IMR-90 (cell line): ENCODE measurements at regions not wholly inside any gene's neighbourhood (a gene's known extent, or its start where the extent isn't known, plus 50 kb on each side); places are given as distances from the start of the nearest gene placed in this dataset.

Experiments used
- ATAC-seq: fragments of 200-7000 bp; cut with Tn5 transposase; 2 replicates; pipeline ENCODE4 v1.9.1; 2020; ENCODE audit warnings: low read depth, mild to moderate bottlenecking, moderate library complexity
- BruUV-seq: library from RNA; stranded (reverse); fragments of 400-500 nt; replicated peaks from 2 replicates; lab custom pipeline; 2021; lab: Mats Ljungman, UMichigan
- CTCF ChIA-PET: fragments of 300-600 bp; formaldehyde crosslinking; extraction: SDS; loops from one replicate; lab custom pipeline; 2021; ENCODE audit warnings: antibody characterized with exemption; lab: Yijun Ruan, JAX
- POLR2A ChIA-PET: fragments of 300-600 bp; sonication (Branson Sonifier 250); formaldehyde crosslinking; loops from one replicate; lab custom pipeline; 2022; ENCODE audit warnings: antibody characterized with exemption; ENCODE audit not compliant: unreplicated experiment; lab: Charles Lee
- DNase-seq: peaks from one replicate; pipeline ENCODE4 v3.0.0; 2013
- H2AFZ ChIP-seq: replicated peaks from 2 replicates; pipeline ENCODE3; 2013; ENCODE audit warnings: low read length, mild to moderate bottlenecking; ENCODE audit not compliant: poor library complexity
- H2AK5ac ChIP-seq: 2 replicates; pipeline ENCODE4 v1.6.1; 2013; ENCODE audit warnings: low read depth, low read length, inconsistent platforms
- H2AK9ac ChIP-seq: replicated peaks from 2 replicates; pipeline ENCODE3; 2013; ENCODE audit warnings: mild to moderate bottlenecking, low read depth, low read length, moderate library complexity; ENCODE audit not compliant: poor library complexity
- H2BK120ac ChIP-seq: 2 replicates; pipeline ENCODE4 v1.6.1; 2013; ENCODE audit warnings: low read depth, low read length, inconsistent platforms
- H2BK15ac ChIP-seq: 3 replicates; pipeline ENCODE4 v1.6.1; 2013; ENCODE audit warnings: low read depth, low read length, inconsistent platforms
- H2BK20ac ChIP-seq: 2 replicates; pipeline ENCODE4 v1.6.1; 2013; ENCODE audit warnings: low read depth, mild to moderate bottlenecking, inconsistent platforms, low read length, moderate library complexity
- H2BK5ac ChIP-seq: 2 replicates; pipeline ENCODE4 v1.6.1; 2013; ENCODE audit warnings: mild to moderate bottlenecking, low read depth, low read length, inconsistent platforms; ENCODE audit not compliant: poor library complexity, severe bottlenecking
- H3K14ac ChIP-seq: replicated peaks from 2 replicates; pipeline ENCODE4 v1.6.1; 2013; ENCODE audit warnings: low read depth, low read length, inconsistent platforms
- H3K18ac ChIP-seq: 2 replicates; pipeline ENCODE4 v1.6.1; 2013; ENCODE audit warnings: low read depth, low read length, control low read depth
- H3K23ac ChIP-seq: 2 replicates; pipeline ENCODE4 v1.6.1; 2013; ENCODE audit warnings: low read depth, low read length, inconsistent platforms
- H3K27ac ChIP-seq: 2 replicates; pipeline ENCODE4 v1.5.1; 2013; ENCODE audit warnings: mild to moderate bottlenecking, control low read depth, low read length; ENCODE audit not compliant: insufficient read depth
- H3K27me3 ChIP-seq: 2 replicates; pipeline ENCODE4 v1.6.1; 2013; ENCODE audit warnings: low read length; ENCODE audit not compliant: control insufficient read depth, insufficient read depth
- H3K36me3 ChIP-seq: 2 replicates; pipeline ENCODE4 v1.6.1; 2013; ENCODE audit warnings: low read length, mixed read lengths; ENCODE audit not compliant: control insufficient read depth, insufficient read depth
- H3K4ac ChIP-seq: 2 replicates; pipeline ENCODE4 v1.6.1; 2013; ENCODE audit warnings: low read depth, low read length, inconsistent platforms
- H3K4me1 ChIP-seq: 2 replicates; pipeline ENCODE4 v1.6.1; 2013; ENCODE audit warnings: low read length, mixed read lengths; ENCODE audit not compliant: control insufficient read depth, insufficient read depth
- H3K4me2 ChIP-seq: 2 replicates; pipeline ENCODE4 v1.6.1; 2013; ENCODE audit warnings: low read depth, mild to moderate bottlenecking, control low read depth, low read length, moderate library complexity
- H3K4me3 ChIP-seq: 2 replicates; pipeline ENCODE4 v1.5.1; 2013; ENCODE audit warnings: low read depth, mild to moderate bottlenecking, control low read depth, low read length, moderate library complexity; ENCODE audit not compliant: insufficient read depth
- H3K56ac ChIP-seq: 2 replicates; pipeline ENCODE4 v1.6.1; 2013; ENCODE audit warnings: low read length, inconsistent platforms; ENCODE audit not compliant: insufficient read depth; ENCODE audit errors: extremely low read depth
- H3K79me1 ChIP-seq, 2 experiments: 2 replicates each; pipeline ENCODE4 v1.6.1; 2013; ENCODE audit warnings: low read length in 2 of 2, inconsistent platforms in 1 of 2, low read depth in 1 of 2
- H3K9ac ChIP-seq: 2 replicates; pipeline ENCODE4 v1.6.1; 2013; ENCODE audit warnings: low read depth, low read length, control low read depth
- H3K9me1 ChIP-seq: 2 replicates; pipeline ENCODE4 v1.6.1; 2013; ENCODE audit warnings: low read length, inconsistent platforms; ENCODE audit not compliant: insufficient read depth
- H3K9me3 ChIP-seq: 2 replicates; pipeline ENCODE4 v1.6.1; 2013; ENCODE audit warnings: low read length; ENCODE audit not compliant: control insufficient read depth, insufficient read depth
- H4K20me1 ChIP-seq: 2 replicates; pipeline ENCODE4 v1.6.1; 2013; ENCODE audit warnings: low read length, inconsistent platforms; ENCODE audit not compliant: insufficient read depth
- H4K5ac ChIP-seq: 2 replicates; pipeline ENCODE4 v1.6.1; 2013; ENCODE audit warnings: mild to moderate bottlenecking, low read depth, low read length, control low read depth
- H4K8ac ChIP-seq, 2 experiments: 2 replicates each; pipeline ENCODE4 v1.6.1; 2013; ENCODE audit warnings: low read depth in 2 of 2, low read length in 2 of 2, control low read depth in 1 of 2, inconsistent platforms in 1 of 2
- H4K91ac ChIP-seq: 2 replicates; pipeline ENCODE4 v1.6.1; 2013; ENCODE audit warnings: low read depth, low read length, inconsistent platforms; ENCODE audit not compliant: insufficient read depth
- BHLHE40 ChIP-seq: fragments of 150-350 bp; IDR thresholded peaks from 2 replicates; pipeline ENCODE4 v1.6.1; 2016; ENCODE audit warnings: mild to moderate bottlenecking, low read depth, low read length
- CEBPB ChIP-seq: IDR thresholded peaks from 2 replicates; pipeline ENCODE4 v1.6.1; 2012; ENCODE audit warnings: low read depth, low read length, improper control_type of control experiment
- MXI1 ChIP-seq: IDR thresholded peaks from 2 replicates; pipeline ENCODE4 v1.6.1; 2012; ENCODE audit warnings: low read depth, mild to moderate bottlenecking, low read length, moderate library complexity, borderline replicate concordance
- RAD21 ChIP-seq: IDR thresholded peaks from 2 replicates; pipeline ENCODE4 v1.6.1; 2012; ENCODE audit warnings: low read length, improper control_type of control experiment
- RCOR1 ChIP-seq: IDR thresholded peaks from 2 replicates; pipeline ENCODE4 v1.6.1; 2012; ENCODE audit warnings: mild to moderate bottlenecking, low read length, improper control_type of control experiment; ENCODE audit not compliant: insufficient replicate concordance
- SMC3 ChIP-seq: fragments of 150-350 bp; IDR thresholded peaks from 2 replicates; pipeline ENCODE4 v1.6.1; 2016; ENCODE audit warnings: low read depth, mild to moderate bottlenecking, antibody characterized with exemption, low read length, moderate library complexity
- WGBS, 2 experiments: methylation state at CpG; one replicate each; pipeline versions ENCODE4 v1.1.5 to v1.1.7; 2013; ENCODE audit warnings: missing lambda C conversion rate in 2 of 2; ENCODE audit not compliant: insufficient read length in 1 of 2; ENCODE audit errors: extremely low coverage in 2 of 2; 5-methylcytosine and 5-hydroxymethylcytosine counted together
- dilution Hi-C: fragments of 300-500 bp; cut with HindIII; formaldehyde crosslinking; loops from one replicate; pipeline ENCODE4 v1.14.3; 2018; ENCODE audit warnings: low sequenced_read_pairs; ENCODE audit not compliant: unreplicated experiment
- in situ Hi-C: fragments of 300-500 bp; cut with MboI; formaldehyde crosslinking; loops from 3 replicates; pipeline ENCODE4 v1.14.3; 2019; ENCODE audit warnings: low sequenced_read_pairs, inconsistent platforms, mixed read lengths
- intact Hi-C: fragments of 100-400 bp; cut with micrococcal nuclease; formaldehyde crosslinking; loops from 2 replicates; pipeline ENCODE4 v1.10.0; 2022

DNA sequence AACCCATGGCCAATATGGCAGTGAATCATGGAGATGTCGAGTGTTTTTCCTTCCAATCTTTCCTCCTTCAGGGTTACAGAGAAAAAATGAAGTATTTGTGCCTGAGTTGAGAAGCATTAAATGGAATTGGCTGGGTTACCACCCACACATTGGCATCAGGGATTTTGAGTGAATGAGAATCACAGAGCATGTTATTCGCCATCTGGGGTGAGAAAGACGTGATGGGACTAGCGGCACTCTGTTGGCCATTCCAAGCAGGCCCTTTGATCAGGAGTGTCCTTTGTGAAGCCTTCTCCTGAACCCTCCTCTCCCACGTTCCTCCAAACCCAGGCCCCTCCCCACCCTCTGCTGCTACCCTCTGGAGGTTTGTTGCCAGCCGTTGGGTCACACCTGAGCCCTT, 84.2 kb upstream of the PCDH8 start:
- Histone ChIP-seq H4K91ac (no peak overlapping the region), H2BK120ac (no peak overlapping the region), H3K9me3 (no peaks in the 10 kb centered on the region; the same call in 1 of the 2 replicates), H3K9ac (no peak overlapping the region), H3K27ac (no peak overlapping the region), H3K36me3 (no peaks in the 10 kb centered on the region), H2AFZ (no peak overlapping the region), H3K4me1 (no peaks in the 10 kb centered on the region), H4K8ac (no peak overlapping the region), H4K20me1 (no peaks in the 10 kb centered on the region), H3K27me3 (no peaks in the 10 kb centered on the region), H3K79me1 (no peaks in the 10 kb centered on the region), H4K5ac (no peak overlapping the region), H3K4me3 (no peak overlapping the region), H3K4ac (no peak overlapping the region), H3K23ac (no peak overlapping the region), H2BK20ac (no peak overlapping the region), H3K18ac (no peak overlapping the region), H2AK5ac (no peak overlapping the region), H3K9me1 (no peaks in the 10 kb centered on the region), H3K4me2 (no peak overlapping the region), H2BK5ac (no peak overlapping the region), H2BK15ac (no peak overlapping the region), H3K56ac (no peak overlapping the region), H2AK9ac (no peak overlapping the region), H3K14ac (no peak overlapping the region)
- BruUV-seq: no TSS peak
- DNase-seq (no peak), ATAC-seq (no peak)
- in situ Hi-C loops (no loop called here), intact Hi-C loops (no loop called here), dilution Hi-C loops (no loop called here)
- TF ChIP-seq RCOR1 (no peak), SMC3 (no peak), MXI1 (no peak), BHLHE40 (no peak), CEBPB (no peak), RAD21 (no peak)
- ChIA-PET CTCF (no interaction called here), POLR2A (no interaction called here)
- no CpG with 5 or more reads among the region's 6 CpGs for WGBS, 2 experiments
